GM21717 (cell line): ENCODE measurements at regions not wholly inside any gene's neighbourhood (a gene's known extent, or its start where the extent isn't known, plus 50 kb on each side); places are given as distances from the start of the nearest gene placed in this dataset.

Experiments used
- ATAC-seq: cut with Tn5 transposase; IDR thresholded peaks from one replicate; pipeline ENCODE4 v1.9.1; 2021; ENCODE audit warnings: mild to moderate bottlenecking, moderate library complexity; ENCODE audit not compliant: unreplicated experiment

- no peak for ATAC-seq
Observed at GRCh38 chr12:19941096-19941495, 427.2 kb upstream of the PDE3A start.

DNA sequence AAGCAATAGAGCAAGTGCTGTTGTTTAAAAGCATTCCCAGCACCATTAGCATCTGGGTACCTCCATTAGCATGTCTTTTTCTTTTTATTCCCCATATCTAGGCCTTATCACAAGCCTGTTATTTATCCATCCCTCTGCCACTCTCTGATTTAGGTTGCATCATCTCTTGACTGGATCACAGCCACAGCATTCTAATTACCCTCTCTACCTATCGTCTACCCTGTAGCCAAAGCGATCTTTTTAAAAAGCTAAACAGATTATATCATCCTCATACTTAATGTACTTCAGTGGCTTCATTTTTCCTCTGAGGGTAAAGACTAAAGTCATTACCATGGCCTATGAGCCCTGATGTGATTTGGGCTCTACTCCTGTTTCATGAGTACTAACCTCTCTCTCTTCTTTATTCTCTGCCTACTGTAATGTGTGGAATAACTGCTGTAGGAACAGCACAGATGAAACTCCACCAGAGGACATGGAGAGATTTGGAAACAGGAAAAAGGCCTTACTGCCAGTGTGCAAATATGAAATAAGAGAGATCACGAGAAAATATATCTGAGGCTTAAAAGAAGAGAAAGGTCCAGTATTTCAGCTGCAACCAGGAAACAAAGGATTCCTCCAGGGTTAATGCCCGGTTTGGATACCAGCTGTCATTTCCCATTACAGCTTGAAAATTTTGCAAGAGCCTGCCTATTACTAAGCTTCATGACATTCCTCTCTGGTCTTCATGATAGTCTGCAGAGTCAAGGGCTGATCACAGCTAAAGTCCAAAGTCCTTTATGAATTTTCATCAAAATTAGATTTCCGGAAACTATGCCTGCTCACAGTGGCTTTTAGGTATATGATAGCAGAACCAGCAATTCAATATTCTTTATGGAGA lies 422.5 kb upstream of the PDE3A start:
- ATAC-seq = no peak

GRCh38 chr12:19946550-19946949 lies 421.8 kb upstream of the PDE3A start:
- no peak for ATAC-seq

GRCh38 chr12:19947344-19947743 lies 421.0 kb upstream of the PDE3A start:
- no peak for ATAC-seq

DNA sequence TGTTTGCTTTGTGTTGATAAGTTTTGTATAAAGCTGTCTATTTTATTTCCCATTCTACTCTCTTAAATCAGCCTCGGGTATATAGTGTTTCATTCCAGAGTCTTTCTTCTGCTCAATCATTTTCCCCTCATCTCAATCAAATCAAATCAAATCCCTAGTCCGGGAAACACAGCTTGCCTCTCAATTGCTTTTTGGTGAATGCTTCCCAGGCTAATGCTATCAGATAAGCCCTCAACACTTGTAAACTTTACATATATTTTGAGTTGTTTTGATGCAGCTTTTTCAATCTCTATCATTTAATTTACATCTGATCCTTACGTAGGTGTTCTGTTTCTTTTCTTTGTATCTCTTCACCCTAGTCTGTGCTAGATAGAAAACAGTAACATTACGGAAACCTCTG lies 416.7 kb upstream of the PDE3A start:
- ATAC-seq = no peak

DNA sequence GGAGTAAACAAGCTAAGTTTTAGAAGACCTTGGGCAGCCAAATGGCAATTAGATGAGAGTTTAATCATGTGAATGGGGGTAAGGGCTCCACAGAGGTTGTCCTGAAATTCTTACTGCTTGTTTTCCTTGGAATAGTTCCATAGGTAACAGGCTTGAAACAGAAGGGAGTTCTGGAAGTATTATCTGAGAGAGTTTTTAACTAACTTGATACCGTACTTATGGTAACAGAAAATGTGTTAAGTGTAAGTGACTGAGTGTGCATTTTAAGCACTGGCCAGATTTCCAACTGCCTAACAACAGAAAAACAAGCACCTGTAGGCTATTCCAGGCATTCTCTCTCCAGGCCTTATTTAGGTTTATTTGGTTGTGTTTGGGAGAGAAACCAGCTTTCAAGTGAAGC lies 414.6 kb upstream of the PDE3A start:
- no peak for ATAC-seq

DNA sequence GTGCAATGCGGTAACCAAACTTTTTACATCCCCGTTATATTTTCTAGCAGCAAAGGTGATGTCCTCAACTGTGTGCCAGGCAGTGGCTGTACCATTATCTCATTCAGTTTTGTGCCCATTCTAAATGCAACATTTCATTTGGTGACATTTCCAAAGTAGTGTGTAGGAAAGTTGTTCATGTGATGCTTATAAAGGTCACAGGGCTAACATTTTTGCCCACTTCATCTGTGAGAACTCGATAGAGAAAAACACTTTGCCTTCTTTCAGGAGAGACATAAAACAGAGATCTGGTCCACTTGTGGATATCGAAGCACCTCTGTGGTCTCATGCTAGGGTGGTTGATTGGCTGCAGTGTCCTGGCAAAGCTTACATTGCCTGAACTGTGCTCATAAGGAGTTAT lies 414.2 kb upstream of the PDE3A start:
- no peak for ATAC-seq

DNA sequence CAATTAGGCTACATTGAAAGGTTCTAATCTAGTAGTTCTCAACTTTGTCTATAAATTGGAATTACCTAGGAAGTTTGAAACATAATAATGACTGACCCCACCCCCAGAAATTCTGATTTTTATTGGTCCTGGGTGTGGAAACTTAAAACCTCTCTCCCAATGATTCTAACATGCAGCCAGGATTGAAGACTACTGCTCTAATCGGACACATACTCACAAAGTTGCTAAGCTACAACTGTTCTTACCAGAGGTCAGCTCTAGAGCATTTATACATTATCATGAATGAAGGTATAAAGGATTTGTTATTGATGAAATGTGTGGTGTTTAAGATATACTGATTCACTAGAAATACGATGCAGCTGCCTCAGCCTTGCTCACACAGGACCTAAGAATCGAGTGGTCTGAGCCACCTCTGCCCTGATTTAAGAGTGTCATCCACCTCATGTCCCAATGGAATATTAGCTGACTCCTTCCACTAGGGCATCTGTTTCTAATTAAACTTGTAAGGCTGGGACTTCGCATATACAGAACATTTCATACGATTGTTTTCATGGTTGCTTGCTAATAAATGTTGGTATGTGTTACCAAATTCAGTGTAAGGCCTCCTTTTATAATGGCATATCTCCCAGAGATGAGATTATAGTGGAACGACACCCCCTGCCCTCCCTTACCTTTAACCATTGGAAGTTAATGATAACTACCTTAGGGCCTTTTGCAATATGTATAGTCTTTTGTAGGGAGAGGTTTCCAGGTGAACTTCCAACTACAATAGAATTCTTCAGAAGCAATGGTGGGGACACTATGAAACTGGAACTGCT lies 410.8 kb upstream of the PDE3A start:
- no peak for ATAC-seq

GRCh38 chr12:19958389-19958788 lies 409.9 kb upstream of the PDE3A start:
- ATAC-seq = no peak

GRCh38 chr12:19959353-19959752 lies 409.0 kb upstream of the PDE3A start:
- ATAC-seq = no peak

DNA sequence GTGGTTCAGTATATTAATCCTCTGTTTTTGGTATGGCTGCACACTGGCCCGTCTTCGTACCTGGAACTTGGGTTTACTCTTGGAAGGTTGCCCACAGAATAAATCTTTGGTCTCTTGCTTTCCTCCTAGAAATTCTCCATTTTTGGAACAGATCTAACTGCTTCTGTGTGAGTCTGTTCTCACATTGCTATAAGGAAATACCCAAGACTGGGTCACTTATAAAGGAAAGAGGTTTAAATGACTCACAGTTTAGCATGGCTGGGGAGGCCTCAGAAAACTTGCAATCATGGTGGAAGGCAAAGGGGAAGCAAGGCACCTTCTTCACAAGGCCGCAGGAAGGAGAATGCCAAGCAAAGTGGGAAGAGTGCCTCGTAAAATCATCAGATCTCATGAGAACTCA lies 407.8 kb upstream of the PDE3A start:
- ATAC-seq = no peak

GRCh38 chr12:19962192-19962591 lies 406.1 kb upstream of the PDE3A start:
- no peak for ATAC-seq

DNA sequence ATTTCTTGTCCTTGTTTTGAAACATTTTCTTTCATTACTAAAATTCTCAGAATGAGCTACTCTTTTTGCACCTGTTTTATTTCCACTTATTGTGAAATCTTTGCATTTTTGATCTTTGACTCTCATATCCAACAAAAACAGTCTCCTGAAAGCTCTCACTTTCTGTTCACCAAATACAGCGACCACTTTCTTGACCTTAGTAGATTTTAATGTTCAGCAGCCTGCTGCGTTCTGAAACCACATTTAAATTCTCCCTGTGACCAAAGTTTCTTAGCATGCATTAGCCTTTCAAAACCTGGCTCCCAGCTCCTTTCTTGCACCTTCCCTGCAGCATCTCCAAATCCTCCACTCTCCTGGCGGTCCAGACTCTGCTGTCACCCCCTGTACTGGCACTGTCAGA lies 404.4 kb upstream of the PDE3A start:
- ATAC-seq = no peak

GRCh38 chr12:19964549-19964948 lies 403.8 kb upstream of the PDE3A start:
- ATAC-seq = no peak

GRCh38 chr12:19965196-19966038 lies 402.9 kb upstream of the PDE3A start:
- no peak for ATAC-seq

- ATAC-seq = no peak
Observed at GRCh38 chr12:19967001-19967400, 401.3 kb upstream of the PDE3A start.

GRCh38 chr12:19967431-19967830 lies 400.9 kb upstream of the PDE3A start:
- ATAC-seq = no peak

- no peak for ATAC-seq
Observed at GRCh38 chr12:19970116-19970515, 398.2 kb upstream of the PDE3A start.

- no peak for ATAC-seq
Observed at GRCh38 chr12:19970821-19971220, 397.5 kb upstream of the PDE3A start.

DNA sequence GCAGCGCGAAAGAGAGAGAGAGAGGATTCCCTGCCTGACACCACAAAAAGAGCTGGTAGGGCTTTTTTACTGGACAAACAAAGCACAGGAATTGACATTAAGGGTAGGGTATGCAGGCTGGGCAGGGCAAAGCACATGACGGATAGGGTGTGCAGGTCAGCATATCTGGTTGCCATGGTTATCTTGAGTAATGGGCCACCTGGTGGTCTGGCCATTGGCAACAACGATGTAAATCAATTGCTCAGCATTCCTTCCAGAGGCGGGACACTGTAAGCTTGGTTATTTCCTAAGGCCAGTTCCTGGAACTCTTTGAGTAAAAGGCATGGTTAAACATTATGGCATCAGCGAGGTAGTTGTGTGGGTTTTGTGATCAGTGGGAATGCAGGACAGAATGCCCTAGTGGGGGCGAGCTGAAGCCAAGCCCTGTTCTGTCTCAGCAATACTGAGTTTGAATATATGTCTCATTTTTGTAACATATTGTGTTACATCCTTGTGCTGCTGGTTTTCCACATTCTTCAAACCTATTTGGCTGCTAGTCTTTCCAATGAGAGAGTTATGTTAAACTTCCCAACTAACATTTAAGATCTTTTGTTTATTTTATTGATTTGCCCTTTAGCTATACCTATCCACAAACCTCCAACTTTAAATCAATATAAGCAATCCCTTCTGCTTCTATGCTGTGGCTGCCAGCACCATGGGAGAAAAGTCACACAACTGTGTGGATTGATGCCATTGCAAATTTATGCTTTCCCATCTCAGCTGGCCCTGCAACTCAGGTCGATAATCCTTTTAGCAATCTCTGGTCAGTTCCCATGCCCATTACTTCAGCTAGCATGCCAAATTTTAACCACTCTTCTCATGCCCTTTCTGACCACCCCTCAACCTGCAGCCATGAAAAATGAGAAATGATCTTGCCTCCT lies 396.7 kb upstream of the PDE3A start:
- no peak for ATAC-seq
